ENCODE measurements at regions not wholly inside any gene's neighbourhood (a gene's known extent, or its start where the extent isn't known, plus 50 kb on each side); places are given as distances from the start of the nearest gene placed in this dataset.

DNA sequence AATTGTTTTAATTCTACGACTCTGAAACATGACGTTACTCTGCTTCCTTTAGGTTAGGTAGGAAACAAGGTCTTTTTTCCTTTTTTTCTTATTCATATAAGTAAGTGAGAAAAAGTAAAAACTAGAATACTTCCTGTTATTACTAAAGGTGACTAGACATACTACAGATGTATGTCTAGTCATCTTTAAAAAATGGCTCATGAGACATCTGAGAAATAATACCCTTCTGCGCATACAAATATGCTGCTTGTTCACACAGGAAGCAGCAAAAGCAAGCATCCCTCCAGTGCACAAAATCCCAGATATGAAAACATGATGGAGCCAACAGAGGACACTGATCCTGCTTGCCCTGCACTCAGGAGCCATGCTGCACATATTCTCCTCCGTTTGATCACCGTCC, 699.1 kb downstream of the EPM2A start:
- Histone ChIP-seq H3K9me3 (ENCODE audit: control insufficient read depth, insufficient read depth, low read depth, low read length) (no peaks in the 10 kb centered on the region), H3K27me3 (ENCODE audit: control insufficient read depth, insufficient read depth, low read length) (no peaks in the 10 kb centered on the region), H3K4me3 (ENCODE audit: low read depth in 2 of 2, low read length in 2 of 2) (no peak overlapping the region), H3K27ac (ENCODE audit: low read length) (no peak overlapping the region), H3K4me1 (ENCODE audit: control insufficient read depth, insufficient read depth, low read length) (no peaks in the 10 kb centered on the region), H3K36me3 (ENCODE audit: control insufficient read depth, insufficient read depth, low read length) (no peaks in the 10 kb centered on the region)
- intact Hi-C loops (cut with micrococcal nuclease; ENCODE audit: unreplicated experiment) (no loop called here), in situ Hi-C loops (cut with HindIII; ENCODE audit: low pct_unique_long_range_greater_than_20kb, low sequenced_read_pairs) (no loop called here)
- no TSS peak for BruUV-seq (replicated peaks)
- DNase-seq (ENCODE audit: low read depth, low spot score) (no peak), ATAC-seq (no peak)
- TF ChIP-seq SIN3A (IDR thresholded peaks at IDR 0.05; ENCODE audit: borderline replicate concordance, insufficient read depth, low read depth, low read length) (no peak), TCF7L2 (IDR thresholded peaks at IDR 0.05; ENCODE audit: low read depth, low read length) (no peak), POLR2AphosphoS5 (IDR thresholded peaks at IDR 0.05; ENCODE audit: low read depth, low read length) (no peak)
- TF ChIP-seq, protein P1, sequence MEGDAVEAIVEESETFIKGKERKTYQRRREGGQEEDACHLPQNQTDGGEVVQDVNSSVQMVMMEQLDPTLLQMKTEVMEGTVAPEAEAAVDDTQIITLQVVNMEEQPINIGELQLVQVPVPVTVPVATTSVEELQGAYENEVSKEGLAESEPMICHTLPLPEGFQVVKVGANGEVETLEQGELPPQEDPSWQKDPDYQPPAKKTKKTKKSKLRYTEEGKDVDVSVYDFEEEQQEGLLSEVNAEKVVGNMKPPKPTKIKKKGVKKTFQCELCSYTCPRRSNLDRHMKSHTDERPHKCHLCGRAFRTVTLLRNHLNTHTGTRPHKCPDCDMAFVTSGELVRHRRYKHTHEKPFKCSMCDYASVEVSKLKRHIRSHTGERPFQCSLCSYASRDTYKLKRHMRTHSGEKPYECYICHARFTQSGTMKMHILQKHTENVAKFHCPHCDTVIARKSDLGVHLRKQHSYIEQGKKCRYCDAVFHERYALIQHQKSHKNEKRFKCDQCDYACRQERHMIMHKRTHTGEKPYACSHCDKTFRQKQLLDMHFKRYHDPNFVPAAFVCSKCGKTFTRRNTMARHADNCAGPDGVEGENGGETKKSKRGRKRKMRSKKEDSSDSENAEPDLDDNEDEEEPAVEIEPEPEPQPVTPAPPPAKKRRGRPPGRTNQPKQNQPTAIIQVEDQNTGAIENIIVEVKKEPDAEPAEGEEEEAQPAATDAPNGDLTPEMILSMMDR (IDR thresholded peaks at IDR 0.05) = no peak
- TF ChIP-seq, protein P2, sequence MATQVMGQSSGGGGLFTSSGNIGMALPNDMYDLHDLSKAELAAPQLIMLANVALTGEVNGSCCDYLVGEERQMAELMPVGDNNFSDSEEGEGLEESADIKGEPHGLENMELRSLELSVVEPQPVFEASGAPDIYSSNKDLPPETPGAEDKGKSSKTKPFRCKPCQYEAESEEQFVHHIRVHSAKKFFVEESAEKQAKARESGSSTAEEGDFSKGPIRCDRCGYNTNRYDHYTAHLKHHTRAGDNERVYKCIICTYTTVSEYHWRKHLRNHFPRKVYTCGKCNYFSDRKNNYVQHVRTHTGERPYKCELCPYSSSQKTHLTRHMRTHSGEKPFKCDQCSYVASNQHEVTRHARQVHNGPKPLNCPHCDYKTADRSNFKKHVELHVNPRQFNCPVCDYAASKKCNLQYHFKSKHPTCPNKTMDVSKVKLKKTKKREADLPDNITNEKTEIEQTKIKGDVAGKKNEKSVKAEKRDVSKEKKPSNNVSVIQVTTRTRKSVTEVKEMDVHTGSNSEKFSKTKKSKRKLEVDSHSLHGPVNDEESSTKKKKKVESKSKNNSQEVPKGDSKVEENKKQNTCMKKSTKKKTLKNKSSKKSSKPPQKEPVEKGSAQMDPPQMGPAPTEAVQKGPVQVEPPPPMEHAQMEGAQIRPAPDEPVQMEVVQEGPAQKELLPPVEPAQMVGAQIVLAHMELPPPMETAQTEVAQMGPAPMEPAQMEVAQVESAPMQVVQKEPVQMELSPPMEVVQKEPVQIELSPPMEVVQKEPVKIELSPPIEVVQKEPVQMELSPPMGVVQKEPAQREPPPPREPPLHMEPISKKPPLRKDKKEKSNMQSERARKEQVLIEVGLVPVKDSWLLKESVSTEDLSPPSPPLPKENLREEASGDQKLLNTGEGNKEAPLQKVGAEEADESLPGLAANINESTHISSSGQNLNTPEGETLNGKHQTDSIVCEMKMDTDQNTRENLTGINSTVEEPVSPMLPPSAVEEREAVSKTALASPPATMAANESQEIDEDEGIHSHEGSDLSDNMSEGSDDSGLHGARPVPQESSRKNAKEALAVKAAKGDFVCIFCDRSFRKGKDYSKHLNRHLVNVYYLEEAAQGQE (IDR thresholded peaks at IDR 0.05; ENCODE audit: insufficient read depth in 1 of 2, low read depth in 2 of 2, low read length in 1 of 2) = no peak
- ChIA-PET CTCF (no interaction called here), POLR2A (no interaction called here)

DNA sequence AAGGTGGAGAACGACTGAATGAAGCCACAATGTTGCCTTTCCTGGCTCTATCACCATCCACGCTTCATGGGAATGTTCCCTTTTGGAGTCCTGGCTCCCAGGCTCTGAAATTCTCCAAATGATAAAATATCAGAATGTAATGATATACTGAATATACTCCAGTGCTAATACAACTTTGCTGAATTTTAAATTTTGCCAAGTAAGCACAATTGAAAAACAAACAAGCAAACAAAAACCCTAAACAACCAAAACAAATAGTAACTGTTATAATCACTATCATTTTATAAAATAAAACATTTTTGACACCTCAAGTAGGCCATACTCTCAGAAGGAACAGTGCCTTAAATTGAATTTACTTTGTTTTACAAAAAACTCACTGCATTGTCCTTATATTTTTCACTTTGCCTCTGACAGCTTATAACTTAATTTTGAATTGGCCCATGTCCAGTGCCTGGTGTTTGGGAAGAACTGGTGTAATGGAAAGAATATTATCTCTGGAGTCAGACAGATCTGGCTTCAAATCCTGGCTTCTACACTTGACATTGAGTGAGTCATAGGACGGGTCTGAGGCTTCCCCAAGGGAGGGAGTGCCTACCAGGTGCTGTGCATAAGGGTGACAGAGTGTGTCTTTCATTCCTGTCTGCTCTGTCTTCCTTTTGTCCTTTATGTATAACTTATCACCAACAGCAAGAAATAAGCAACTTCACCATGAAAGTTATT, 698.3 kb downstream of the EPM2A start:
- Histone ChIP-seq H3K36me3 (ENCODE audit: control insufficient read depth, insufficient read depth, low read length) (no peaks in the 10 kb centered on the region), H3K9me3 (ENCODE audit: control insufficient read depth, insufficient read depth, low read depth, low read length) (no peaks in the 10 kb centered on the region), H3K4me1 (ENCODE audit: control insufficient read depth, insufficient read depth, low read length) (no peaks in the 10 kb centered on the region), H3K4me3 (ENCODE audit: low read depth in 2 of 2, low read length in 2 of 2) (no peak overlapping the region), H3K27me3 (ENCODE audit: control insufficient read depth, insufficient read depth, low read length) (no peaks in the 10 kb centered on the region), H3K27ac (ENCODE audit: low read length) (no peak overlapping the region)
- BruUV-seq (replicated peaks) = no TSS peak
- TF ChIP-seq TCF7L2 (IDR thresholded peaks at IDR 0.05; ENCODE audit: low read depth, low read length) = no peak
- no peak for TF ChIP-seq POLR2AphosphoS5 (IDR thresholded peaks at IDR 0.05; ENCODE audit: low read depth, low read length)
- TF ChIP-seq, protein P1 (IDR thresholded peaks at IDR 0.05) = no peak
- TF ChIP-seq, protein P2 (IDR thresholded peaks at IDR 0.05; ENCODE audit: insufficient read depth in 1 of 2, low read depth in 2 of 2, low read length in 1 of 2) = no peak
- no peak for TF ChIP-seq SIN3A (IDR thresholded peaks at IDR 0.05; ENCODE audit: borderline replicate concordance, insufficient read depth, low read depth, low read length)
- ChIA-PET CTCF (no interaction called here), POLR2A (no interaction called here)
- DNase-seq (ENCODE audit: low read depth, low spot score) (no peak), ATAC-seq (no peak)
- in situ Hi-C loops (cut with HindIII; ENCODE audit: low pct_unique_long_range_greater_than_20kb, low sequenced_read_pairs) = no loop called here
- intact Hi-C loops (cut with micrococcal nuclease; ENCODE audit: unreplicated experiment) = no loop called here
